Loucy (cell line): ENCODE measurements at regions not wholly inside any gene's neighbourhood (a gene's known extent, or its start where the extent isn't known, plus 50 kb on each side); places are given as distances from the start of the nearest gene placed in this dataset.

Source experiments
- H2AFZ ChIP-seq: fragments of 200-600 bp; sonication (generic); 2 replicates; pipeline ENCODE4 v1.6.0; 2016; ENCODE audit warnings: antibody characterized with exemption, mild to moderate bottlenecking, low read length, moderate library complexity
- H3F3A ChIP-seq: fragments of 200-600 bp; 2 replicates; pipeline ENCODE4 v1.6.0; 2016; ENCODE audit warnings: antibody characterized with exemption, low read depth, mild to moderate bottlenecking
- H3K27me3 ChIP-seq: fragments of 200-600 bp; sonication (generic); 2 replicates; pipeline ENCODE4 v1.6.1; 2014; ENCODE audit warnings: low read length, mild to moderate bottlenecking; ENCODE audit not compliant: insufficient read depth, poor library complexity, severe bottlenecking
- H3K36me3 ChIP-seq: fragments of 200-600 bp; sonication (generic); 2 replicates; pipeline ENCODE4 v1.6.1; 2016; ENCODE audit warnings: low read length; ENCODE audit not compliant: insufficient read depth
- H3K4me1 ChIP-seq: fragments of 200-600 bp; sonication (generic); 2 replicates; pipeline ENCODE4 v1.5.1; 2014; ENCODE audit warnings: low read length, mild to moderate bottlenecking; ENCODE audit not compliant: insufficient read depth, poor library complexity, severe bottlenecking
- H3K4me2 ChIP-seq: fragments of 200-600 bp; sonication (generic); 2 replicates; pipeline ENCODE4 v1.6.0; 2014; ENCODE audit warnings: antibody characterized with exemption, low read length, low read depth, mild to moderate bottlenecking; ENCODE audit not compliant: poor library complexity, severe bottlenecking
- H3K4me3 ChIP-seq: fragments of 200-600 bp; sonication (generic); 2 replicates; pipeline ENCODE4 v1.5.1; 2014; ENCODE audit warnings: low read length, mild to moderate bottlenecking, mixed read lengths; ENCODE audit not compliant: poor library complexity, severe bottlenecking
- H3K79me2 ChIP-seq: fragments of 200-600 bp; sonication (generic); 2 replicates; pipeline ENCODE4 v1.6.1; 2014; ENCODE audit warnings: low read length; ENCODE audit not compliant: insufficient read depth
- H3K9ac ChIP-seq: fragments of 200-600 bp; sonication (generic); 2 replicates; pipeline ENCODE4 v1.6.0; 2014; ENCODE audit warnings: mild to moderate bottlenecking, low read depth, low read length, moderate library complexity; ENCODE audit not compliant: poor library complexity, severe bottlenecking
- H3K9me2 ChIP-seq: fragments of 200-600 bp; sonication (generic); replicated peaks from 2 replicates; pipeline ENCODE4 v1.6.1; 2016; ENCODE audit warnings: low read depth, low read length, mixed read lengths
- H3K9me3 ChIP-seq: fragments of 200-600 bp; sonication (generic); 2 replicates; pipeline ENCODE4 v1.6.1; 2014; ENCODE audit warnings: mild to moderate bottlenecking, antibody characterized with exemption, low read length, low read depth; ENCODE audit not compliant: insufficient read depth
- H4K20me1 ChIP-seq: fragments of 200-600 bp; sonication (generic); 2 replicates; pipeline ENCODE4 v1.6.0; 2014; ENCODE audit warnings: antibody characterized with exemption, low read length, mild to moderate bottlenecking; ENCODE audit not compliant: insufficient read depth, poor library complexity, severe bottlenecking
- EZH2phosphoT487 ChIP-seq: fragments of 200-600 bp; IDR thresholded peaks from 2 replicates; pipeline ENCODE4 v1.6.1; 2018; ENCODE audit warnings: antibody characterized with exemption, mild to moderate bottlenecking, moderate library complexity, borderline replicate concordance
- TF ChIP-seq, protein P1 (sequence below): fragments of 200-600 bp; sonication (generic); conservative IDR thresholded peaks from 2 replicates; pipeline ENCODE4 v1.5.1; 2014; ENCODE audit warnings: mild to moderate bottlenecking, antibody characterized with exemption, low read length

DNA sequence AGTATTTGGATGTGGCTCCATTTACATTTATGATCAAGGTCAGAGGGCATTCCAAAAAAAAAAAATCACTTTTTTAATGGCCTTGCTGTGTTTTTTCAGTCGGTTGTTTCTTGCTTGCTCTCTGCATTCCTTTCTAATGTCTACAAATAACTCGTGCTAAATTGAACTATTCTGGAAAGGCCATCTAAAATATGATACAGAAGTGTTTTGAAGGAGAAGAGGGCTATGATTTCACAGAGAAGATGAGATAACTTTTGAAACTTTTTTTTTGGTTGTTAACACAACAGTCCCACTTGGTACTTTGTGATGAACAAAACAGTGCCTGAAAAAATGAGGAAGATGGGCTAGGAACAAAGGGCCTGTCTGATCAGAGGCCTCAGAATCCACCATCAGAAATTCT lies 156.1 kb upstream of the SMLR1 start:
- H3K4me2 ChIP-seq, result no peak overlapping the region
- H3K9me2 ChIP-seq, result no peaks in the 10 kb centered on the region
- H2AFZ ChIP-seq, result no peak overlapping the region

DNA sequence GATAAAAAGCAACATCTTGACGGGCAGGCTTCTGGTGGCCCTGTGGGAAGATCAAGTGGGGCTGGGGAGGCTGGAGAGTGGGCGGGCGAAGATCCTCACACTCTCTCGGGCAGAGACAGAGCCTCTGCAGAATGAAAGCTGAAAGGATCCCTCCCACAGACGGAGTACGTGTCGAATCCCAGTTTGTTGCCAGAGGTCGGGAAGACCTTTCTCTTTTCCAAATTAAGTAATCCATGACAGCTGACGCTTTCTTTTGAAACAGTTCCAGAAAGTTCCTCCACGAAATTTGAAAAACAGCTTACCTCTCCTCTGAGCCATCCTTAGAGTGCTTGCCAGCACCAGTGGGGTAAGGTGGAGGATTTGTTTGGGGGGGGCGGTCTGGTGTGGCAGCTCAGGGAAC lies 155.6 kb upstream of the SMLR1 start:
- Histone ChIP-seq H4K20me1 (no peaks in the 10 kb centered on the region), H3K9ac (no peak overlapping the region), H3K4me1 (no peaks in the 10 kb centered on the region), H3K9me3 (no peaks in the 10 kb centered on the region), H3K4me2 (no peak overlapping the region), H3K27me3 (no peaks in the 10 kb centered on the region), H3K36me3 (no peaks in the 10 kb centered on the region), H3K9me2 (no peaks in the 10 kb centered on the region), H2AFZ (no peak overlapping the region), H3K79me2 (no peaks in the 10 kb centered on the region), H3F3A (no peaks in the 10 kb centered on the region), H3K4me3 (no peak overlapping the region)
- no peak for TF ChIP-seq EZH2phosphoT487
- TF ChIP-seq, protein P1, sequence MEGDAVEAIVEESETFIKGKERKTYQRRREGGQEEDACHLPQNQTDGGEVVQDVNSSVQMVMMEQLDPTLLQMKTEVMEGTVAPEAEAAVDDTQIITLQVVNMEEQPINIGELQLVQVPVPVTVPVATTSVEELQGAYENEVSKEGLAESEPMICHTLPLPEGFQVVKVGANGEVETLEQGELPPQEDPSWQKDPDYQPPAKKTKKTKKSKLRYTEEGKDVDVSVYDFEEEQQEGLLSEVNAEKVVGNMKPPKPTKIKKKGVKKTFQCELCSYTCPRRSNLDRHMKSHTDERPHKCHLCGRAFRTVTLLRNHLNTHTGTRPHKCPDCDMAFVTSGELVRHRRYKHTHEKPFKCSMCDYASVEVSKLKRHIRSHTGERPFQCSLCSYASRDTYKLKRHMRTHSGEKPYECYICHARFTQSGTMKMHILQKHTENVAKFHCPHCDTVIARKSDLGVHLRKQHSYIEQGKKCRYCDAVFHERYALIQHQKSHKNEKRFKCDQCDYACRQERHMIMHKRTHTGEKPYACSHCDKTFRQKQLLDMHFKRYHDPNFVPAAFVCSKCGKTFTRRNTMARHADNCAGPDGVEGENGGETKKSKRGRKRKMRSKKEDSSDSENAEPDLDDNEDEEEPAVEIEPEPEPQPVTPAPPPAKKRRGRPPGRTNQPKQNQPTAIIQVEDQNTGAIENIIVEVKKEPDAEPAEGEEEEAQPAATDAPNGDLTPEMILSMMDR, result no peak

More for the DNA sequence above, 156.1 kb upstream of the SMLR1 start:
- no peaks in the 10 kb centered on the region for H3K9me3 ChIP-seq
- no peaks in the 10 kb centered on the region for H3K4me1 ChIP-seq
- H3K4me3 ChIP-seq, result no peak overlapping the region
- no peak overlapping the region for H3K9ac ChIP-seq
- no peaks in the 10 kb centered on the region for H4K20me1 ChIP-seq
- H3K36me3 ChIP-seq, result no peaks in the 10 kb centered on the region
- H3F3A ChIP-seq, result no peaks in the 10 kb centered on the region
- H3K27me3 ChIP-seq, result no peaks in the 10 kb centered on the region
- TF ChIP-seq EZH2phosphoT487, result no peak
- TF ChIP-seq, protein P1, result no peak
- H3K79me2 ChIP-seq, result no peaks in the 10 kb centered on the region

DNA sequence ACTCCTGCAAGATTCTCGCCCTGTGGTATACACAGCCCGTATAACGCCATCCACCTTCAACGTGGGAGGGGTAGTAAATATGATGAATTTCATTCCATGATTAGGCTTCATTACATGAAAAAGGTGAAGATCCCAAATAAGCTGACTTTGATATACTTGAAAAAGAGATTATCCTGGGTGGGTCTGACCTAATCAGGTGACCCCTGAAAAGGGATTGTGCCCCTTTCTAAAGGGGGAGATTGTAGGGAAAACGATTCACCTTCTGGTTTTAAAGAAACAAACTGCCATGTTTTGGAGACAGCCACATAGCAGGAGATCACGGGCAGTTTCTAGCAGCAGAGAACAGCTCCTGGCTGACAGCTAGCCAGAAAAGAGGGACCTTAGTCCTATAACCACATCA lies 155.1 kb upstream of the SMLR1 start:
- Histone ChIP-seq H3K9me2 (no peaks in the 10 kb centered on the region), H3K79me2 (no peaks in the 10 kb centered on the region), H3K27me3 (no peaks in the 10 kb centered on the region), H3F3A (no peaks in the 10 kb centered on the region), H3K9me3 (no peaks in the 10 kb centered on the region), H3K4me3 (no peak overlapping the region), H3K4me2 (no peak overlapping the region), H3K36me3 (no peaks in the 10 kb centered on the region), H4K20me1 (no peaks in the 10 kb centered on the region), H2AFZ (no peak overlapping the region), H3K4me1 (no peaks in the 10 kb centered on the region), H3K9ac (no peak overlapping the region)
- TF ChIP-seq, protein P1, result no peak
- TF ChIP-seq EZH2phosphoT487, result no peak
